K562 (cell line): ENCODE measurements at regions not wholly inside any gene's neighbourhood (a gene's known extent, or its start where the extent isn't known, plus 50 kb on each side); places are given as distances from the start of the nearest gene placed in this dataset.

Experiments
- ATAC-seq: fragments of 200-7000 bp; cut with Tn5 transposase; 3 replicates; pipeline ENCODE4 v1.9.1; 2020; ENCODE audit warnings: moderate library complexity
- BruUV-seq: library from RNA; stranded (reverse); fragments of 400-500 nt; replicated peaks from 2 replicates; lab custom pipeline; 2021; lab: Mats Ljungman, UMichigan
- CTCF ChIA-PET: fragments of 300-600 bp; formaldehyde crosslinking; extraction: SDS; loops from one replicate; lab custom pipeline; 2021; ENCODE audit warnings: low intra/inter-chr PET ratio; lab: Yijun Ruan, JAX
- POLR2A ChIA-PET: fragments of 300-600, 350-650 bp; sonication (Branson Sonifier 250); formaldehyde crosslinking; extraction: SDS; loops from one replicate; lab custom pipeline; 2021; ENCODE audit warnings: antibody characterized with exemption, inconsistent platforms; lab: Yijun Ruan, JAX
- DNase-seq, 4 experiments: peaks; one replicate each; pipeline versions ENCODE4 v3.0.0 to v3.0.0-alpha.2; 2011 to 2018; ENCODE audit warnings: low spot score in 3 of 4, mixed read lengths in 3 of 4; ENCODE audit errors: extremely low read depth in 1 of 4
- FAIRE-seq: peaks from 2 replicates; lab custom pipeline; 2011; peaks lifted over from hg19 to GRCh38; lab: Jason Lieb, UNC
- H2AFZ ChIP-seq: 2 replicates; pipeline ENCODE4 v1.6.0; 2011; ENCODE audit warnings: low read depth, low read length, control low read depth, inconsistent platforms
- H3K27ac ChIP-seq: fragments of 200-600 bp; 3 replicates; pipeline ENCODE4 v1.8.0; 2011; ENCODE audit warnings: low read depth, mild to moderate bottlenecking, control low read depth, inconsistent platforms, low read length, moderate library complexity, mixed read lengths; ENCODE audit errors: extremely low read depth
- H3K27me3 ChIP-seq, 2 experiments: fragments of 300-600 bp in 1 of 2; 2 replicates in 1 of 2; 3 replicates in 1 of 2; pipeline versions ENCODE4 v1.6.0 to v1.8.0; 2011; ENCODE audit warnings: inconsistent platforms in 2 of 2, low read length in 2 of 2, mild to moderate bottlenecking in 1 of 2, mixed read lengths in 1 of 2, moderate library complexity in 1 of 2; ENCODE audit not compliant: control insufficient read depth in 2 of 2, insufficient read depth in 2 of 2
- H3K36me3 ChIP-seq: fragments of 300-600 bp; 3 replicates; pipeline ENCODE4 v1.8.0; 2011; ENCODE audit warnings: mild to moderate bottlenecking, low read length, inconsistent platforms; ENCODE audit not compliant: control insufficient read depth, insufficient read depth
- H3K4me1 ChIP-seq, 2 experiments: fragments of 200-600 bp in 1 of 2; replicated peaks in 1 of 2; 2 replicates in 1 of 2; 3 replicates in 1 of 2; pipeline versions ENCODE4 v1.5.1 to v1.8.0; 2011; ENCODE audit warnings: inconsistent platforms in 2 of 2, low read length in 2 of 2, mild to moderate bottlenecking in 1 of 2, mixed read lengths in 1 of 2, moderate library complexity in 1 of 2; ENCODE audit not compliant: control insufficient read depth in 2 of 2, insufficient read depth in 2 of 2
- H3K4me2 ChIP-seq: 2 replicates; pipeline ENCODE4 v1.6.1; 2011; ENCODE audit warnings: low read length, control low read depth, inconsistent platforms, mixed read lengths; ENCODE audit not compliant: insufficient read depth
- H3K4me3 ChIP-seq: fragments of 200-600 bp; sonication (generic), shearing (Covaris generic); 2 replicates; pipeline ENCODE4 v1.5.1; 2016; ENCODE audit warnings: control low read depth, inconsistent platforms
- H3K79me2 ChIP-seq: fragments of 200-600 bp; 3 replicates; pipeline ENCODE4 v1.8.0; 2011; ENCODE audit warnings: low read length, inconsistent platforms; ENCODE audit not compliant: control insufficient read depth, insufficient read depth
- H3K9ac ChIP-seq, 2 experiments: 2 replicates each; pipeline versions ENCODE4 v1.6.0 to v1.6.1; 2011; ENCODE audit warnings: low read depth in 2 of 2, low read length in 2 of 2, control low read depth in 1 of 2, inconsistent platforms in 1 of 2, mild to moderate bottlenecking in 1 of 2, mixed read lengths in 1 of 2; ENCODE audit not compliant: insufficient read depth in 1 of 2
- H3K9me1 ChIP-seq: one replicate; pipeline ENCODE4 v1.6.0; 2011; ENCODE audit warnings: inconsistent platforms, mild to moderate bottlenecking, low read length, moderate library complexity; ENCODE audit not compliant: control insufficient read depth, insufficient read depth
- H3K9me3 ChIP-seq: replicated peaks from 2 replicates; pipeline ENCODE4 v1.5.1; 2011; ENCODE audit warnings: low read depth, low read length, inconsistent platforms; ENCODE audit not compliant: control insufficient read depth, insufficient read depth
- H4K20me1 ChIP-seq: replicated peaks from 2 replicates; pipeline ENCODE4 v1.6.1; 2011; ENCODE audit warnings: low read length, inconsistent platforms, mixed read lengths; ENCODE audit not compliant: control insufficient read depth, insufficient read depth
- ELF4 ChIP-seq: fragments of 450-650 bp; formaldehyde crosslinking; IDR thresholded peaks from 2 replicates; pipeline ENCODE4 v1.4.0; 2022; ENCODE audit warnings: missing genetic modification characterization
- RAD21 ChIP-seq, 2 experiments: fragments of 250-450 bp in 1 of 2; fragments of 450-650 bp in 1 of 2; sonication (Bioruptor Pico) in 1 of 2; formaldehyde crosslinking in 1 of 2; IDR thresholded peaks in 1 of 2; conservative IDR thresholded peaks in 1 of 2; 2 replicates each; pipeline versions ENCODE4 v1.4.0 to v1.8.0; 2020 to 2022; ENCODE audit warnings: mild to moderate bottlenecking in 2 of 2, moderate library complexity in 1 of 2
- TBL1XR1 ChIP-seq, 2 experiments: IDR thresholded peaks; 2 replicates each; pipeline ENCODE4 v1.6.1; 2012; ENCODE audit warnings: improper control_type of control experiment in 2 of 2, low read length in 2 of 2, mild to moderate bottlenecking in 1 of 2
- WGBS: fragments of 100-300 bp; shearing (Covaris generic); methylation state at CpG from one replicate; pipeline ENCODE4 v1.1.6; 2016; ENCODE audit warnings: low coverage, mixed read lengths; ENCODE audit not compliant: insufficient coverage; ENCODE audit errors: missing lambda C conversion rate; 5-methylcytosine and 5-hydroxymethylcytosine counted together
- in situ Hi-C: fragments of 300-500 bp; cut with MboI; formaldehyde crosslinking; loops from 4 replicates; pipeline ENCODE4 v1.15.0; 2018; ENCODE audit warnings: inconsistent platforms, mixed read lengths
- intact Hi-C: fragments of 100-400 bp; cut with micrococcal nuclease; formaldehyde crosslinking; loops from 2 replicates; pipeline ENCODE4 v1.14.2; 2022
- TF ChIP-seq, protein P1 (sequence below): fragments of 450-650 bp; IDR thresholded peaks from 2 replicates; pipeline ENCODE4 v1.6.1; 2016; ENCODE audit warnings: mild to moderate bottlenecking, moderate library complexity

DNA sequence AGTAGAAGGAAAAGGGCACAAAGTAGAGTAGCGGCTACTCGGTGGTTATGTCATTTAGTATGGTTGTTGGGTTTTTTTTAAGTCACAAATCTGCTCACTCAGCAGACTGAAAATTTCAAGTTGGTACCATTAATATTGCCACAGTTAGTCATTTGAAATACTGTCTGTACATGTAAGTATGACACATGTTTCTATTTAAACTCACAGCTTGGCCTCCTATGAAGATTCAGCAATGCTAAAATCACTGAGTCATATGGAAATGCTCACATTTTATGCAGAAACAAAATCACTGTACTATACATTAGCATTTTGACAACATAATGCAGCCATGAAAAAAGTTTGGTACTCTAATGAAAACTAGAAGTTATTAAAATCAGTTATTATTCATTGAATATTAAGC is 571.9 kb downstream of the TAFA4 start:
- CTCF ChIA-PET: no interaction called here
- Histone ChIP-seq H3K79me2 (no peaks in the 10 kb centered on the region), H3K4me2 (no peak overlapping the region), H3K36me3 (no peaks in the 10 kb centered on the region), H3K4me1 (no peaks in the 10 kb centered on the region), H3K9me3 (no peaks in the 10 kb centered on the region), H3K9me1 (no peaks in the 10 kb centered on the region), H3K4me3 (no peak overlapping the region)
- intact Hi-C loops: no loop called here
- POLR2A ChIA-PET: no interaction called here
- DNase-seq: no peak
- TF ChIP-seq, protein P1, sequence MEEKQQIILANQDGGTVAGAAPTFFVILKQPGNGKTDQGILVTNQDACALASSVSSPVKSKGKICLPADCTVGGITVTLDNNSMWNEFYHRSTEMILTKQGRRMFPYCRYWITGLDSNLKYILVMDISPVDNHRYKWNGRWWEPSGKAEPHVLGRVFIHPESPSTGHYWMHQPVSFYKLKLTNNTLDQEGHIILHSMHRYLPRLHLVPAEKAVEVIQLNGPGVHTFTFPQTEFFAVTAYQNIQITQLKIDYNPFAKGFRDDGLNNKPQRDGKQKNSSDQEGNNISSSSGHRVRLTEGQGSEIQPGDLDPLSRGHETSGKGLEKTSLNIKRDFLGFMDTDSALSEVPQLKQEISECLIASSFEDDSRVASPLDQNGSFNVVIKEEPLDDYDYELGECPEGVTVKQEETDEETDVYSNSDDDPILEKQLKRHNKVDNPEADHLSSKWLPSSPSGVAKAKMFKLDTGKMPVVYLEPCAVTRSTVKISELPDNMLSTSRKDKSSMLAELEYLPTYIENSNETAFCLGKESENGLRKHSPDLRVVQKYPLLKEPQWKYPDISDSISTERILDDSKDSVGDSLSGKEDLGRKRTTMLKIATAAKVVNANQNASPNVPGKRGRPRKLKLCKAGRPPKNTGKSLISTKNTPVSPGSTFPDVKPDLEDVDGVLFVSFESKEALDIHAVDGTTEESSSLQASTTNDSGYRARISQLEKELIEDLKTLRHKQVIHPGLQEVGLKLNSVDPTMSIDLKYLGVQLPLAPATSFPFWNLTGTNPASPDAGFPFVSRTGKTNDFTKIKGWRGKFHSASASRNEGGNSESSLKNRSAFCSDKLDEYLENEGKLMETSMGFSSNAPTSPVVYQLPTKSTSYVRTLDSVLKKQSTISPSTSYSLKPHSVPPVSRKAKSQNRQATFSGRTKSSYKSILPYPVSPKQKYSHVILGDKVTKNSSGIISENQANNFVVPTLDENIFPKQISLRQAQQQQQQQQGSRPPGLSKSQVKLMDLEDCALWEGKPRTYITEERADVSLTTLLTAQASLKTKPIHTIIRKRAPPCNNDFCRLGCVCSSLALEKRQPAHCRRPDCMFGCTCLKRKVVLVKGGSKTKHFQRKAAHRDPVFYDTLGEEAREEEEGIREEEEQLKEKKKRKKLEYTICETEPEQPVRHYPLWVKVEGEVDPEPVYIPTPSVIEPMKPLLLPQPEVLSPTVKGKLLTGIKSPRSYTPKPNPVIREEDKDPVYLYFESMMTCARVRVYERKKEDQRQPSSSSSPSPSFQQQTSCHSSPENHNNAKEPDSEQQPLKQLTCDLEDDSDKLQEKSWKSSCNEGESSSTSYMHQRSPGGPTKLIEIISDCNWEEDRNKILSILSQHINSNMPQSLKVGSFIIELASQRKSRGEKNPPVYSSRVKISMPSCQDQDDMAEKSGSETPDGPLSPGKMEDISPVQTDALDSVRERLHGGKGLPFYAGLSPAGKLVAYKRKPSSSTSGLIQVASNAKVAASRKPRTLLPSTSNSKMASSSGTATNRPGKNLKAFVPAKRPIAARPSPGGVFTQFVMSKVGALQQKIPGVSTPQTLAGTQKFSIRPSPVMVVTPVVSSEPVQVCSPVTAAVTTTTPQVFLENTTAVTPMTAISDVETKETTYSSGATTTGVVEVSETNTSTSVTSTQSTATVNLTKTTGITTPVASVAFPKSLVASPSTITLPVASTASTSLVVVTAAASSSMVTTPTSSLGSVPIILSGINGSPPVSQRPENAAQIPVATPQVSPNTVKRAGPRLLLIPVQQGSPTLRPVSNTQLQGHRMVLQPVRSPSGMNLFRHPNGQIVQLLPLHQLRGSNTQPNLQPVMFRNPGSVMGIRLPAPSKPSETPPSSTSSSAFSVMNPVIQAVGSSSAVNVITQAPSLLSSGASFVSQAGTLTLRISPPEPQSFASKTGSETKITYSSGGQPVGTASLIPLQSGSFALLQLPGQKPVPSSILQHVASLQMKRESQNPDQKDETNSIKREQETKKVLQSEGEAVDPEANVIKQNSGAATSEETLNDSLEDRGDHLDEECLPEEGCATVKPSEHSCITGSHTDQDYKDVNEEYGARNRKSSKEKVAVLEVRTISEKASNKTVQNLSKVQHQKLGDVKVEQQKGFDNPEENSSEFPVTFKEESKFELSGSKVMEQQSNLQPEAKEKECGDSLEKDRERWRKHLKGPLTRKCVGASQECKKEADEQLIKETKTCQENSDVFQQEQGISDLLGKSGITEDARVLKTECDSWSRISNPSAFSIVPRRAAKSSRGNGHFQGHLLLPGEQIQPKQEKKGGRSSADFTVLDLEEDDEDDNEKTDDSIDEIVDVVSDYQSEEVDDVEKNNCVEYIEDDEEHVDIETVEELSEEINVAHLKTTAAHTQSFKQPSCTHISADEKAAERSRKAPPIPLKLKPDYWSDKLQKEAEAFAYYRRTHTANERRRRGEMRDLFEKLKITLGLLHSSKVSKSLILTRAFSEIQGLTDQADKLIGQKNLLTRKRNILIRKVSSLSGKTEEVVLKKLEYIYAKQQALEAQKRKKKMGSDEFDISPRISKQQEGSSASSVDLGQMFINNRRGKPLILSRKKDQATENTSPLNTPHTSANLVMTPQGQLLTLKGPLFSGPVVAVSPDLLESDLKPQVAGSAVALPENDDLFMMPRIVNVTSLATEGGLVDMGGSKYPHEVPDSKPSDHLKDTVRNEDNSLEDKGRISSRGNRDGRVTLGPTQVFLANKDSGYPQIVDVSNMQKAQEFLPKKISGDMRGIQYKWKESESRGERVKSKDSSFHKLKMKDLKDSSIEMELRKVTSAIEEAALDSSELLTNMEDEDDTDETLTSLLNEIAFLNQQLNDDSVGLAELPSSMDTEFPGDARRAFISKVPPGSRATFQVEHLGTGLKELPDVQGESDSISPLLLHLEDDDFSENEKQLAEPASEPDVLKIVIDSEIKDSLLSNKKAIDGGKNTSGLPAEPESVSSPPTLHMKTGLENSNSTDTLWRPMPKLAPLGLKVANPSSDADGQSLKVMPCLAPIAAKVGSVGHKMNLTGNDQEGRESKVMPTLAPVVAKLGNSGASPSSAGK: no peak
- TF ChIP-seq TBL1XR1 (IDR thresholded peaks at IDR 0.05; ENCODE audit: low read length in 2 of 2) (no peak), RAD21 (CRISPR knock-in tag; conservative IDR thresholded peaks at IDR 0.05 in 1 of 2, IDR thresholded peaks at IDR 0.05 in 1 of 2) (no peak), ELF4 (CRISPR knock-in tag) (no peak)
- TF ChIP-seq, all 486 proteins: peak for 0
- no TSS peak for BruUV-seq
- in situ Hi-C loops: no loop called here
- Histone ChIP-seq H4K20me1 (no peaks in the 10 kb centered on the region), H3K27ac (no peak overlapping the region), H2AFZ (no peak overlapping the region), H3K9ac (no peak overlapping the region), H3K27me3 (no peaks in the 10 kb centered on the region)
- no CpG with 5 or more reads among the region's 2 CpGs for WGBS
- FAIRE-seq (no peak), ATAC-seq (no peak)
